NB4 (cell line): ENCODE measurements at regions not wholly inside any gene's neighbourhood (a gene's known extent, or its start where the extent isn't known, plus 50 kb on each side); places are given as distances from the start of the nearest gene placed in this dataset.

Source experiments
- POLR2A ChIP-seq: IDR thresholded peaks from 2 replicates; pipeline ENCODE4 v1.6.1; 2011; ENCODE audit warnings: mild to moderate bottlenecking; ENCODE audit not compliant: insufficient read length; ENCODE audit errors: extremely low read depth
- TF ChIP-seq, protein P1 (sequence below): IDR thresholded peaks from one replicate; pipeline ENCODE4 v1.5.1; 2012; ENCODE audit warnings: low read depth, low read length
- TF ChIP-seq, protein P2 (sequence below): IDR thresholded peaks from 2 replicates; pipeline ENCODE4 v1.6.1; 2011; ENCODE audit warnings: low read depth, low read length

DNA sequence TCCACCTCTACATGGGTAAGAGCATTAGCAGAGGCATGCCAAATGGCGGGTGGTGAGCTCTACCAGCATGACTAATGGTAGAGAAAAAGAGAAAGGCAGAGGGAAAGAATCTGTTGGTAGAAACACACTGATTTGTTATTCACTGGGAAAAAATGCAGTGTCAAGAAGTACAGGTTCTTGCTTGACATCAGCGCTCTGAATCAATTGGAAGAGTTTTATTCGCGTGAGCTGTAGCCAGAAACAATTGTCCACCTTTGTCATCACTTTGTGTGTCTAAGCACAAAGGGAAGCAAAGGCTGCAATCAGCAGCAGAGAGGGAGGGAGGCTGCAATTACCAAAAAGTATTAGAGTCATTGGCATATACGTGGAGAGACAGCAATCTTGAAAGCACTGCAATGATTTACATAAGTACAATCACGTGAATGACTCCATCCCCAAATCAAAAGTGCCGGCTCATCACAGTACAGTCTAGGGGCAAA, 67.7 kb upstream of the HS3ST1 start:
- TF ChIP-seq, protein P1, sequence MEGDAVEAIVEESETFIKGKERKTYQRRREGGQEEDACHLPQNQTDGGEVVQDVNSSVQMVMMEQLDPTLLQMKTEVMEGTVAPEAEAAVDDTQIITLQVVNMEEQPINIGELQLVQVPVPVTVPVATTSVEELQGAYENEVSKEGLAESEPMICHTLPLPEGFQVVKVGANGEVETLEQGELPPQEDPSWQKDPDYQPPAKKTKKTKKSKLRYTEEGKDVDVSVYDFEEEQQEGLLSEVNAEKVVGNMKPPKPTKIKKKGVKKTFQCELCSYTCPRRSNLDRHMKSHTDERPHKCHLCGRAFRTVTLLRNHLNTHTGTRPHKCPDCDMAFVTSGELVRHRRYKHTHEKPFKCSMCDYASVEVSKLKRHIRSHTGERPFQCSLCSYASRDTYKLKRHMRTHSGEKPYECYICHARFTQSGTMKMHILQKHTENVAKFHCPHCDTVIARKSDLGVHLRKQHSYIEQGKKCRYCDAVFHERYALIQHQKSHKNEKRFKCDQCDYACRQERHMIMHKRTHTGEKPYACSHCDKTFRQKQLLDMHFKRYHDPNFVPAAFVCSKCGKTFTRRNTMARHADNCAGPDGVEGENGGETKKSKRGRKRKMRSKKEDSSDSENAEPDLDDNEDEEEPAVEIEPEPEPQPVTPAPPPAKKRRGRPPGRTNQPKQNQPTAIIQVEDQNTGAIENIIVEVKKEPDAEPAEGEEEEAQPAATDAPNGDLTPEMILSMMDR, result no peak
- TF ChIP-seq, protein P2, sequence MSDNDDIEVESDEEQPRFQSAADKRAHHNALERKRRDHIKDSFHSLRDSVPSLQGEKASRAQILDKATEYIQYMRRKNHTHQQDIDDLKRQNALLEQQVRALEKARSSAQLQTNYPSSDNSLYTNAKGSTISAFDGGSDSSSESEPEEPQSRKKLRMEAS, result no peak
- TF ChIP-seq POLR2A, result no peak
